Spleen (tissue), 11 donors: ENCODE measurements at regions not wholly inside any gene's neighbourhood (a gene's known extent, or its start where the extent isn't known, plus 50 kb on each side); places are given as distances from the start of the nearest gene placed in this dataset.

Experiments
- DNase-seq: peaks from one replicate; pipeline ENCODE4 v3.0.0-alpha.2; 2020
- H3K27ac ChIP-seq, 8 donors: fragments of 200-600 bp; sonication (generic) in 7 of 8; 1 replicate in 4 of 8; 2 replicates in 4 of 8; pipeline versions ENCODE4 v1.5.0 to v1.8.0; 2016 to 2021; ENCODE audit warnings: inconsistent platforms in 4 of 8, mild to moderate bottlenecking in 4 of 8, moderate library complexity in 1 of 8
- H3K27me3 ChIP-seq, 7 donors: fragments of 200-600 bp; sonication (generic) in 6 of 7; replicated peaks in 1 of 7; 1 replicate in 4 of 7; 2 replicates in 3 of 7; pipeline versions ENCODE4 v1.5.0 to v1.8.0; 2016 to 2021; ENCODE audit warnings: inconsistent platforms in 3 of 7, mild to moderate bottlenecking in 1 of 7
- H3K36me3 ChIP-seq, 6 donors: fragments of 200-600 bp; sonication (generic) in 5 of 6; 1 replicate in 4 of 6; 2 replicates in 2 of 6; pipeline versions ENCODE4 v1.5.0 to v1.8.0; 2016 to 2021; ENCODE audit warnings: inconsistent platforms in 2 of 6
- H3K4me1 ChIP-seq, 6 donors: fragments of 200-600 bp; sonication (generic) in 5 of 6; 1 replicate in 3 of 6; 2 replicates in 3 of 6; pipeline versions ENCODE4 v1.5.0 to v1.8.0; 2016 to 2021; ENCODE audit warnings: inconsistent platforms in 3 of 6
- H3K4me3 ChIP-seq, 8 donors: fragments of 200-600 bp; sonication (generic) in 7 of 8; 1 replicate in 4 of 8; 2 replicates in 4 of 8; pipeline versions ENCODE4 v1.5.0 to v1.8.0; 2016 to 2021; ENCODE audit warnings: inconsistent platforms in 4 of 8, mild to moderate bottlenecking in 4 of 8, moderate library complexity in 2 of 8
- H3K9me3 ChIP-seq, 8 donors: fragments of 200-600 bp; sonication (generic) in 7 of 8; 1 replicate in 4 of 8; 2 replicates in 4 of 8; pipeline versions ENCODE4 v1.5.0 to v1.8.0; 2016 to 2021; ENCODE audit warnings: inconsistent platforms in 4 of 8
- POLR2A ChIP-seq, 3 donors: fragments of 450-650 bp; IDR thresholded peaks; one replicate each; pipeline ENCODE4 v1.5.1; 2017; ENCODE audit warnings: antibody characterized with exemption in 3 of 3, mild to moderate bottlenecking in 1 of 3
- POLR2AphosphoS5 ChIP-seq, 3 donors: sonication (generic); formaldehyde crosslinking; IDR thresholded peaks; one replicate each; pipeline ENCODE4 v1.5.1; 2017; ENCODE audit warnings: antibody characterized with exemption in 3 of 3
- WGBS, 5 donors: extraction: QIAGEN DNeasy Blood & Tissue Kit in 3 of 5; methylation state at CpG; one replicate each; pipeline versions ENCODE4 v1.1.5 to v1.1.7; 2013 to 2018; 5-methylcytosine and 5-hydroxymethylcytosine counted together
- intact Hi-C: fragments of 100-400 bp; cut with DNase I; formaldehyde crosslinking; loops from one replicate; pipeline ENCODE4 v1.15.0; 2023; ENCODE audit warnings: low total_unique reads
- TF ChIP-seq, protein P1 (sequence below), 11 experiments: fragments of 200-600 bp in 7 of 11; fragments of 450-650 bp in 4 of 11; sonication (generic) in 4 of 11; IDR thresholded peaks in 8 of 11; conservative IDR thresholded peaks in 3 of 11; 1 replicate in 7 of 11; 2 replicates in 4 of 11; pipeline versions ENCODE4 v1.4.0 to v1.8.0; 2016 to 2021; ENCODE audit warnings: antibody characterized with exemption in 11 of 11, inconsistent platforms in 4 of 11, mild to moderate bottlenecking in 1 of 11
- donor health status: healthy with polysubstance abuse.
- donor health status: DM: no; HTN: no; CAD: no; lungs with moderate emphysema.
- donor health status: DM: no; HTN: no; CAD: no.
- donor health status: Bipolar disorder and iron deficiency.
- donor health status: healthy.
- donor health status: DM: no; HTN: no; CAD: no.
- donor health status: DM: yes; HTN: yes; CAD: no.

DNA sequence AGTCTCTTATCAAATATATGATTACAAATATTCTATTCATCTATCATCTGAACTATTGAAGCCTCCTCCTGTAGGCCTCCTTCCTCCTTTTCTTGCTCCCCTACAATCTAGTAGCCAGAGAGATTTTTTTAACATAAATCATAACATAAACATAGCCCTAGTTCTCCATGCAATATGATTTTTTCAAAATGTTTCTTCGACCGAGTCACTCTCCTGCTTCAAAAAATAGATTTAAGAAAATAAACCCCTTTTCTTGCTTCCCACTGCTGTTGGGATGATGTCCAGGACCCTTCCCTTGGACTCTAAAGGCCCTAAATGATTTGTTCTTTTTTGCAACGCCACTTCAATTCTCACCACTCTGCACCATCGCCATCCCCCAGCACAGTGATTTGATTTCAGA is 319.7 kb upstream of the TSHZ3 start:
- intact Hi-C loops = no loop called here
- Histone ChIP-seq H3K9me3 (no peaks in the 10 kb centered on the region), H3K27me3 (peaks cover 0 to 12% (median 0%) of the 10 kb centered on the region in 7 donors), H3K4me1 (no peaks in the 10 kb centered on the region), H3K27ac (no peak overlapping the region), H3K36me3 (no peaks in the 10 kb centered on the region), H3K4me3 (no peak overlapping the region)
- TF ChIP-seq POLR2AphosphoS5 (IDR thresholded peaks at IDR 0.05) (no peak), POLR2A (IDR thresholded peaks at IDR 0.05) (no peak)
- TF ChIP-seq, protein P1, sequence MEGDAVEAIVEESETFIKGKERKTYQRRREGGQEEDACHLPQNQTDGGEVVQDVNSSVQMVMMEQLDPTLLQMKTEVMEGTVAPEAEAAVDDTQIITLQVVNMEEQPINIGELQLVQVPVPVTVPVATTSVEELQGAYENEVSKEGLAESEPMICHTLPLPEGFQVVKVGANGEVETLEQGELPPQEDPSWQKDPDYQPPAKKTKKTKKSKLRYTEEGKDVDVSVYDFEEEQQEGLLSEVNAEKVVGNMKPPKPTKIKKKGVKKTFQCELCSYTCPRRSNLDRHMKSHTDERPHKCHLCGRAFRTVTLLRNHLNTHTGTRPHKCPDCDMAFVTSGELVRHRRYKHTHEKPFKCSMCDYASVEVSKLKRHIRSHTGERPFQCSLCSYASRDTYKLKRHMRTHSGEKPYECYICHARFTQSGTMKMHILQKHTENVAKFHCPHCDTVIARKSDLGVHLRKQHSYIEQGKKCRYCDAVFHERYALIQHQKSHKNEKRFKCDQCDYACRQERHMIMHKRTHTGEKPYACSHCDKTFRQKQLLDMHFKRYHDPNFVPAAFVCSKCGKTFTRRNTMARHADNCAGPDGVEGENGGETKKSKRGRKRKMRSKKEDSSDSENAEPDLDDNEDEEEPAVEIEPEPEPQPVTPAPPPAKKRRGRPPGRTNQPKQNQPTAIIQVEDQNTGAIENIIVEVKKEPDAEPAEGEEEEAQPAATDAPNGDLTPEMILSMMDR (IDR thresholded peaks at IDR 0.05 in 8 of 11, conservative IDR thresholded peaks at IDR 0.05 in 3 of 11) = no peak
- WGBS, 5 donors = 82 to 94% (median 90%) methylated on average over 4 of the region's 4 CpGs
- no peak for DNase-seq

DNA sequence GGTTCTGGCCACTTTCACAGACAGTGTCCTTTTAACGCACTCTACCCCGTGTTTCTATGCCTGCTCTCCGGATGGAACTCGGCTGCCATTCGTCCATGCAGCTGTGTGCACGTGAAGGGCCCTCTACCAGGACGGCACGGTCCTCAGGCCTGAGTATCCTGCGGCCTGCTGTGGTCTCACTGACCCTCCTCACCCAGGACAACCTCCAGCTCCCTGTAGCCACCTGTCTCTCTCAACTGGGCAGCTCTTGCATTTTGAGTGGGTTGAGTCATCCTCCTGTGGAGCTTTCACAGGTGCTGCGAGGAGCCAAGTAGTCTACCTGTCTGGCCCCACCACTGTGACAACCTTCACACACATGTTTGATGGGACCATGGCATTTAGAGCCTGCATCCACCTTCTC is 321.7 kb upstream of the TSHZ3 start:
- Histone ChIP-seq H3K27me3 (peaks cover 0 to 12% (median 0%) of the 10 kb centered on the region in 7 donors), H3K9me3 (no peaks in the 10 kb centered on the region), H3K4me3 (no peak overlapping the region), H3K4me1 (no peaks in the 10 kb centered on the region), H3K27ac (no peak overlapping the region), H3K36me3 (no peaks in the 10 kb centered on the region)
- no peak for TF ChIP-seq POLR2A (IDR thresholded peaks at IDR 0.05)
- no peak for TF ChIP-seq POLR2AphosphoS5 (IDR thresholded peaks at IDR 0.05)
- TF ChIP-seq, protein P1 (IDR thresholded peaks at IDR 0.05 in 8 of 11, conservative IDR thresholded peaks at IDR 0.05 in 3 of 11) = no peak
- intact Hi-C loops = no loop called here
- no peak for DNase-seq
- 83 to 97% (median 88%) methylated on average over 9 to 10 of the region's 10 CpGs for WGBS, 5 donors

DNA sequence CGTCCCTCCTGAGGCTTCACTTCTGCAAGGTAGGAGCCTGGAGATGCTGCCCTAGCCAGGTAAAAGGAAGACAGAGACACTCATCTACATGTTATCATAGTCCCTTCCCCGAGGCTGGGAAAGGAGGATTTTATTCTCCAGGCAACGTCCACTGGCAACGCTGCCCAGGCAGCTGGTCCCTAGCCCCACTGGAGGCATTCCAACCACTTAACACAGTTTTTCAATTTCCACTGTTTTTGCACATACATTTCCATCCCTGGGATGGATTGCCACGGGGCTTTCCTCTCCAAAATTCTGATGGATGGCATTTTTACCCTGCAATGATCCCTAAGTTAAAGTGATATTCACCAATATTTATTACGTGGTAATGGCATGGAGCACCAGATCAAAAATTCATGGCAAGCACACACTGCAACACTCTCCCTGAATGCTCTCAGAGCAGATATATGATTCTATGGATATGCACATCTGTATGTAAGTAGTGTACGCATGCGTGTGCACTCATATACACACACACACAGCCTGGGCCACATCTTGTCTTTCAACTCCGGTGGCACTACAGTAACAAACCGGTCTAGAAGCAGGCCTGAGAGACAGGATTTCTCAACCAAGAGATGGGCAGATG is 322.3 kb upstream of the TSHZ3 start:
- intact Hi-C loops = no loop called here

DNA sequence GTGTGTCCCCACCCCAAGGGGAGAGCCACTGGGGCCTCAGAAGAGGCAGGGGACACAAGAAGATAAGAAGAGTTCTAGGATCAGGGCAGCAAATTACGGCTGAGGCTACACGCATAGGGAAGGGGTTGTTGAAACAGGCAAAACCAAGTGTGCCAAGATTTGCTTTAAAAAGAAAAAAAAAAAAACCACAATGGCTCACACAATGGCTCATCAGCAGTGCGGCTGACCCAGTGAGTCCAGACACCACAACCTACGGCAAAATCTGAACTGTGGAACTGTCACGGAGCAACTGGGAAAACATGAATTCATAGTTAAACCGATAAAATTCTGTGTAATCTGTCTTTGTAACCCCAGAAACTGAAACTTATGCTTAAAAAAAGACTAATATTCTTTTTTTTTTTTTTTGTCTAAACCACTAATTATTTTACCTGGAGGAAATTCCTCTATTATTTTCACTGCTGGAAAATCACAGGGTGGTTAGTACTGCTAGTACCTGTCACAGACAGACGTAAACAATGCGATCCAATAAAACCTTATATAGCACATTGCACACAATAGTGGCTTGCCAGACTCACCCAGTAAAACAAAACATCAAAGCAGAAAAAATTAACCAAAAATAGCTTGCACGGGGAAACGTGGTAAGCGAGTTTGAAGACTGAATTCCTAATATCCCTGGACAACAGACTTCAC is 325.4 kb upstream of the TSHZ3 start:
- Histone ChIP-seq H3K27me3 (peaks cover 0 to 12% (median 0%) of the 10 kb centered on the region in 7 donors), H3K4me3 (no peak overlapping the region), H3K9me3 (no peaks in the 10 kb centered on the region), H3K27ac (no peak overlapping the region), H3K4me1 (no peaks in the 10 kb centered on the region), H3K36me3 (no peaks in the 10 kb centered on the region)
- DNase-seq = no peak
- 72 to 78% (median 75%) methylated on average over 11 of the region's 11 CpGs for WGBS, 5 donors
- intact Hi-C loops = no loop called here
- TF ChIP-seq, protein P1 (IDR thresholded peaks at IDR 0.05 in 8 of 11, conservative IDR thresholded peaks at IDR 0.05 in 3 of 11) = no peak
- no peak for TF ChIP-seq POLR2A (IDR thresholded peaks at IDR 0.05)
- no peak for TF ChIP-seq POLR2AphosphoS5 (IDR thresholded peaks at IDR 0.05)

More for the DNA sequence above, 322.3 kb upstream of the TSHZ3 start:
- WGBS, 5 donors = 81 to 87% (median 83%) methylated on average over 10 of the region's 10 CpGs
- Histone ChIP-seq H3K4me3 (no peak overlapping the region), H3K36me3 (no peaks in the 10 kb centered on the region), H3K27me3 (peaks cover 0 to 12% (median 0%) of the 10 kb centered on the region in 7 donors), H3K9me3 (no peaks in the 10 kb centered on the region), H3K4me1 (no peaks in the 10 kb centered on the region), H3K27ac (no peak overlapping the region)
- DNase-seq = no peak
- TF ChIP-seq, protein P1 (IDR thresholded peaks at IDR 0.05 in 8 of 11, conservative IDR thresholded peaks at IDR 0.05 in 3 of 11) = no peak
- TF ChIP-seq POLR2AphosphoS5 (IDR thresholded peaks at IDR 0.05) = no peak
- TF ChIP-seq POLR2A (IDR thresholded peaks at IDR 0.05) = no peak
